H1 (cell line): ENCODE measurements at regions not wholly inside any gene's neighbourhood (a gene's known extent, or its start where the extent isn't known, plus 50 kb on each side); places are given as distances from the start of the nearest gene placed in this dataset.

ENCODE experiments used
- CTCF ChIA-PET: fragments of 300-600 bp; sonication (Branson Sonifier 250); formaldehyde crosslinking; loops from one replicate; lab custom pipeline; 2021; ENCODE audit not compliant: partially characterized antibody; lab: Charles Lee
- POLR2A ChIA-PET: fragments of 300-600 bp; sonication (Branson Sonifier 250); formaldehyde crosslinking; loops from one replicate; lab custom pipeline; 2021; ENCODE audit warnings: inconsistent platforms; ENCODE audit not compliant: partially characterized antibody; lab: Charles Lee
- DNase-seq, 2 experiments: peaks; one replicate each; pipeline versions ENCODE4 v3.0.0 to v3.0.0-alpha.2; 2010 to 2022; ENCODE audit warnings: low spot score in 2 of 2, low read depth in 1 of 2, mixed read lengths in 1 of 2
- FAIRE-seq: peaks from 2 replicates; lab custom pipeline; 2011; peaks lifted over from hg19 to GRCh38; lab: Jason Lieb, UNC
- H2AFZ ChIP-seq: 2 replicates; pipeline ENCODE4 v1.8.1; 2012; ENCODE audit warnings: low read length, inconsistent platforms
- H2AK5ac ChIP-seq: 2 replicates; pipeline ENCODE4 v1.6.1; 2013; ENCODE audit warnings: low read depth, low read length
- H2BK120ac ChIP-seq: replicated peaks from 2 replicates; pipeline ENCODE3; 2013; ENCODE audit warnings: low read depth, low read length, inconsistent platforms
- H2BK12ac ChIP-seq: 2 replicates; pipeline ENCODE4 v1.6.1; 2013; ENCODE audit warnings: low read depth, low read length
- H2BK15ac ChIP-seq: 2 replicates; pipeline ENCODE4 v1.6.1; 2013; ENCODE audit warnings: low read length
- H2BK20ac ChIP-seq: 2 replicates; pipeline ENCODE4 v1.6.1; 2013; ENCODE audit warnings: low read length
- H2BK5ac ChIP-seq: 2 replicates; pipeline ENCODE4 v1.6.1; 2013; ENCODE audit warnings: low read depth, low read length
- H3K14ac ChIP-seq: 2 replicates; pipeline ENCODE4 v1.6.1; 2013; ENCODE audit warnings: inconsistent platforms; ENCODE audit not compliant: insufficient read length
- H3K18ac ChIP-seq: 2 replicates; pipeline ENCODE4 v1.6.1; 2013; ENCODE audit warnings: low read length; ENCODE audit errors: extremely low read depth
- H3K23ac ChIP-seq: 2 replicates; pipeline ENCODE4 v1.6.1; 2013; ENCODE audit warnings: inconsistent platforms; ENCODE audit not compliant: insufficient read length
- H3K23me2 ChIP-seq: 2 replicates; pipeline ENCODE4 v1.6.1; 2013; ENCODE audit warnings: low read depth, low read length
- H3K27ac ChIP-seq: 2 replicates; pipeline ENCODE4 v1.6.1; 2011; ENCODE audit warnings: low read depth, low read length, inconsistent platforms
- H3K27me3 ChIP-seq, 4 experiments: replicated peaks in 1 of 4; 1 replicate in 1 of 4; 2 replicates in 3 of 4; pipeline versions ENCODE4 v1.6.1 to v1.8.1; 2011 to 2013; ENCODE audit warnings: low read length in 3 of 4, mild to moderate bottlenecking in 3 of 4, inconsistent platforms in 2 of 4, mixed read lengths in 2 of 4, moderate library complexity in 1 of 4; ENCODE audit not compliant: control insufficient read depth in 3 of 4, insufficient read depth in 3 of 4; ENCODE audit errors: extremely low read depth in 1 of 4
- H3K36me3 ChIP-seq, 4 experiments: 2 replicates each; pipeline versions ENCODE4 v1.6.1 to v1.8.1; 2011 to 2013; ENCODE audit warnings: mild to moderate bottlenecking in 4 of 4, low read length in 3 of 4, moderate library complexity in 2 of 4, control low read depth in 1 of 4, inconsistent platforms in 1 of 4; ENCODE audit not compliant: insufficient read depth in 4 of 4, control insufficient read depth in 2 of 4
- H3K4ac ChIP-seq: replicated peaks from 2 replicates; pipeline ENCODE3; 2013; ENCODE audit warnings: low read length, low read depth, mixed read lengths, inconsistent platforms; ENCODE audit not compliant: insufficient read length
- H3K4me1 ChIP-seq, 4 experiments: replicated peaks in 1 of 4; 1 replicate in 1 of 4; 2 replicates in 3 of 4; pipeline versions ENCODE4 v1.6.1 to v1.8.1; 2011 to 2013; ENCODE audit warnings: low read length in 3 of 4, inconsistent platforms in 2 of 4, mixed read lengths in 1 of 4; ENCODE audit not compliant: insufficient read depth in 4 of 4, control insufficient read depth in 3 of 4
- H3K4me2 ChIP-seq, 2 experiments: 2 replicates each; pipeline versions ENCODE4 v1.6.1 to v1.8.1; 2011 to 2013; ENCODE audit warnings: low read depth in 2 of 2, low read length in 2 of 2, control low read depth in 1 of 2, inconsistent platforms in 1 of 2, mild to moderate bottlenecking in 1 of 2; ENCODE audit not compliant: insufficient read depth in 1 of 2
- H3K4me3 ChIP-seq, 4 experiments: fragments of 200-600, 300-600 bp in 1 of 4; sonication (generic), shearing (Covaris generic), sonication (Bioruptor Twin) in 1 of 4; 2 replicates each; pipeline versions ENCODE4 v1.5.1 to v1.8.1; 2011 to 2016; ENCODE audit warnings: low read length in 4 of 4, low read depth in 3 of 4, control low read depth in 2 of 4, inconsistent platforms in 2 of 4, mild to moderate bottlenecking in 2 of 4, mixed read lengths in 1 of 4, moderate library complexity in 1 of 4; ENCODE audit not compliant: insufficient read depth in 2 of 4; ENCODE audit errors: extremely low read depth in 1 of 4
- H3K56ac ChIP-seq: replicated peaks from 2 replicates; pipeline ENCODE3; 2013; ENCODE audit warnings: low read depth, mild to moderate bottlenecking, mixed read lengths, low read length, inconsistent platforms; ENCODE audit not compliant: insufficient read length
- H3K79me1 ChIP-seq: 2 replicates; pipeline ENCODE4 v1.6.1; 2013; ENCODE audit warnings: low read depth, low read length, control low read depth
- H3K79me2 ChIP-seq, 2 experiments: 2 replicates each; pipeline versions ENCODE4 v1.6.1 to v1.8.1; 2012 to 2013; ENCODE audit warnings: low read length in 2 of 2, mild to moderate bottlenecking in 2 of 2, inconsistent platforms in 1 of 2; ENCODE audit not compliant: insufficient read depth in 2 of 2, control insufficient read depth in 1 of 2
- H3K9ac ChIP-seq, 4 experiments: replicated peaks in 1 of 4; 1 replicate in 1 of 4; 2 replicates in 3 of 4; pipeline versions ENCODE4 v1.6.1 to v1.8.1; 2011 to 2013; ENCODE audit warnings: low read depth in 3 of 4, low read length in 3 of 4, control low read depth in 2 of 4, mild to moderate bottlenecking in 2 of 4, moderate library complexity in 2 of 4, inconsistent platforms in 1 of 4; ENCODE audit errors: extremely low read depth in 1 of 4
- H3K9me3 ChIP-seq, 2 experiments: 2 replicates each; pipeline versions ENCODE4 v1.6.1 to v1.8.1; 2012 to 2013; ENCODE audit warnings: mild to moderate bottlenecking in 2 of 2, moderate library complexity in 2 of 2, control low read depth in 1 of 2, inconsistent platforms in 1 of 2, low read depth in 1 of 2, low read length in 1 of 2, mixed read lengths in 1 of 2; ENCODE audit not compliant: insufficient read depth in 2 of 2
- H4K20me1 ChIP-seq, 2 experiments: replicated peaks in 1 of 2; 2 replicates each; pipeline versions ENCODE3 to v1.8.1; 2011 to 2013; ENCODE audit warnings: inconsistent platforms in 2 of 2, low read length in 2 of 2, mild to moderate bottlenecking in 1 of 2; ENCODE audit not compliant: insufficient read depth in 2 of 2, control insufficient read depth in 1 of 2
- H4K5ac ChIP-seq: 2 replicates; pipeline ENCODE4 v1.6.1; 2013; ENCODE audit warnings: low read length, low read depth, mixed read lengths, inconsistent platforms; ENCODE audit not compliant: insufficient read length
- H4K8ac ChIP-seq: 2 replicates; pipeline ENCODE4 v1.8.0; 2013; ENCODE audit warnings: mild to moderate bottlenecking, moderate library complexity, low read length, inconsistent platforms; ENCODE audit not compliant: insufficient read depth; ENCODE audit errors: extremely low read depth
- H4K91ac ChIP-seq: replicated peaks from 2 replicates; pipeline ENCODE3; 2013; ENCODE audit warnings: low read length, mixed read lengths, inconsistent platforms; ENCODE audit not compliant: insufficient read length
- CBX5 ChIP-seq: fragments of 300-800, 300-1000 bp; sonication (generic); IDR thresholded peaks from 2 replicates; pipeline ENCODE4 v1.7.1; 2016; ENCODE audit warnings: antibody characterized with exemption, low read length, low read depth
- CHD2 ChIP-seq: IDR thresholded peaks from 2 replicates; pipeline ENCODE4 v1.6.1; 2012; ENCODE audit warnings: low read length, improper control_type of control experiment
- EGR1 ChIP-seq: IDR thresholded peaks from 2 replicates; pipeline ENCODE4 v1.6.1; 2011; ENCODE audit warnings: low read depth, low read length, borderline replicate concordance
- RAD21 ChIP-seq, 2 experiments: IDR thresholded peaks in 1 of 2; conservative IDR thresholded peaks in 1 of 2; 2 replicates each; pipeline ENCODE4 v1.6.1; 2011; ENCODE audit warnings: low read depth in 2 of 2, low read length in 2 of 2, improper control_type of control experiment in 1 of 2, inconsistent platforms in 1 of 2, mild to moderate bottlenecking in 1 of 2, moderate library complexity in 1 of 2
- TBP ChIP-seq: IDR thresholded peaks from 2 replicates; pipeline ENCODE4 v1.6.1; 2011; ENCODE audit warnings: low read depth, low read length, improper control_type of control experiment
- WGBS, 2 experiments: shearing (Covaris generic) in 1 of 2; methylation state at CpG; one replicate each; pipeline versions ENCODE4 v1.1.6 to v1.1.7; 2013 to 2015; ENCODE audit warnings: low lambda C conversion rate in 2 of 2, mixed read lengths in 2 of 2, inconsistent platforms in 1 of 2, low coverage in 1 of 2, missing lambda C conversion rate in 1 of 2; ENCODE audit not compliant: insufficient replicate concordance in 2 of 2, insufficient coverage in 1 of 2, insufficient read length in 1 of 2; ENCODE audit errors: extremely low coverage in 1 of 2, missing lambda C conversion rate in 1 of 2; 5-methylcytosine and 5-hydroxymethylcytosine counted together

- Histone ChIP-seq H3K56ac (no peak overlapping the region), H3K23ac (no peak overlapping the region), H4K91ac (no peak overlapping the region), H2BK15ac (no peak overlapping the region), H3K23me2 (no peaks in the 10 kb centered on the region), H3K4ac (no peak overlapping the region), H3K4me1 (peaks cover 0 to 3% (median 0%) of the 10 kb centered on the region in 4 experiments; a peak in 2 of 7 replicates), H4K20me1 (no peaks in the 10 kb centered on the region), H3K18ac (no peak overlapping the region), H3K14ac (no peak overlapping the region), H3K36me3 (no peaks in the 10 kb centered on the region), H2BK20ac (no peak overlapping the region), H4K5ac (no peak overlapping the region), H2BK5ac (no peak overlapping the region), H3K4me3 (no peak overlapping the region), H3K9me3 (no peaks in the 10 kb centered on the region), H4K8ac (no peak overlapping the region), H2BK12ac (no peak overlapping the region), H2AK5ac (no peak overlapping the region), H3K27me3 (no peaks in the 10 kb centered on the region), H2BK120ac (no peak overlapping the region), H3K27ac (no peak overlapping the region), H3K79me2 (no peaks in the 10 kb centered on the region), H3K9ac (no peak overlapping the region), H3K4me2 (no peak overlapping the region), H2AFZ (peak overlapping the region; percentile 93; the same call in 1 of the 2 replicates), H3K79me1 (no peaks in the 10 kb centered on the region)
- 94% methylated on average over 6 of the region's 6 CpGs; no CpG with 5 or more reads in 1 of the 2 experiments for WGBS, 2 experiments
- CTCF ChIA-PET: interaction anchor here (1.0 to 1.8 kb wide), 2 partner anchors 13 to 39 kb away, joined by 3 to 7 read pairs; no protein-coding TSS in a partner anchor
- no peak for DNase-seq
- POLR2A ChIA-PET: interaction anchor here (0.6 to 4.7 kb wide), 3 partner anchors 10 to 21 kb away, joined by 3 to 23 read pairs (median 3); no protein-coding TSS in a partner anchor
- FAIRE-seq: no peak
- no peak for TF ChIP-seq EGR1
- no peak for TF ChIP-seq CHD2
- TF ChIP-seq TBP: no peak
- no peak for TF ChIP-seq CBX5
- TF ChIP-seq RAD21 (IDR thresholded peaks at IDR 0.05 in 1 of 2, conservative IDR thresholded peaks at IDR 0.05 in 1 of 2; ENCODE audit: low read depth in 2 of 2, low read length in 2 of 2): no peak
Measured at GRCh38 chr4:179151770-179152169, 1709.5 kb upstream of the AGA start.
